Fibroblast of the conjunctiva (primary cell): ENCODE measurements at regions not wholly inside any gene's neighbourhood (a gene's known extent, or its start where the extent isn't known, plus 50 kb on each side); places are given as distances from the start of the nearest gene placed in this dataset.
"Not testable (repeated sequence)": the region's sequence is repeated elsewhere in the genome, so short reads cannot be mapped to it uniquely, and the experiment has no call there.

Experiments
- DNase-seq: peaks from one replicate; pipeline ENCODE4 v3.0.0-alpha.2; 2010; ENCODE audit warnings: low read depth

DNA sequence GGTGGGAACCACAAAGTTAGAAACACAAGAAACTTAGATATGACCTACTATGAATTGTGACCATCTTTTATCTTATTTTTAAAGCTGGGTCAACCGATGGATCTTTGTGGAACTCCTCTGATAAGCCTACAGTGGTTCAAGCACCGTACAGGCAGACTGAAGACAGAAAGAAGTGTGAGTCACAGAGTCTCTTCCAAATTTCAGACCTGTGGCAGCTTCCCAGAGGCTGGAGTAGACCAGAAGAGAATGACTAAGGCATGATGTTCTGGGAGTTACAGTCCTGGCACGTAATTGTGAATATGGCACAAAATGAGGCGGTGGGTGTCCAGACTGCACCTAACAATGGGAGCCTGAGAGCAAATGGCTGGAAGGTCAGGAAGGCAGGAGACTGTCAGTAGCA is 70.0 kb downstream of the LMO4 start:
- no peak for DNase-seq

DNA sequence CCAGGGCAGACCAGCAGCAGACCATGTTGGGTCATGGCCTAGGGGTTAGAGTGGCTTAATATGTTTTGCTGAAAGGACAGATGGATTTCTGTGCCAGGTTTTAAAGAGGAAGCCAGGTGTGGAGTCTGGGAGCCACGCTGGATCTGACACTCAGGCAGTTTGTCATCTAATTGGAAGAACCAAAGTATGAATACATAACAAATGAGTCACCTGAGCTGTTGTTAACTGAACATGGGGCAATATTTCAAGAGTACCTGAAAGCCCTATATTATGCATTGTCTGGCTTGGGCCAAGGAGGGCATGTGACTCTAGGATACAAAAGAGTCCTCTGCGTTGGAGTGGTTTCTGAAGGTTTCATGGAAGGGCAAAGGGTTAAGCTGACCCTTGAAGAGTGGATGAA is 70.6 kb downstream of the LMO4 start:
- no peak for DNase-seq

DNA sequence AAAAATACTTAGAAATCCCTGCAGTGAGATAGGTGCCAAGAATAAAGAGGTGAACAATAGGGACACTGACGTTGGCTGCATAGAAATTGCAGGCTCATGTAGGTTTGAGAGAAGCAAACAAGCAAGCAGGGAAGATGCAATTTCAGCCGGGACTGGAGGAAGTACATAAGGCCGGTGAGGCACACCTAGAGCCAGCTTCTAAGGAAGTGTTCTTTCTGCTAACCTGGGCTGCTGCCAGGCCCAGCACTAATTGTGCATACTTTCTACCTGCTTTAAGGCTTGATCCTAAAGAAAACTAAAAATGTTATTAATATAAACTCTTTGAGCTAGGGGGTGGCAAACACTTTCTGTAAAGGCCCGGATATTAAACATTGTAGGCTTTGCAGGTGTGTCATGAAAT is 71.0 kb downstream of the LMO4 start:
- no peak for DNase-seq

DNA sequence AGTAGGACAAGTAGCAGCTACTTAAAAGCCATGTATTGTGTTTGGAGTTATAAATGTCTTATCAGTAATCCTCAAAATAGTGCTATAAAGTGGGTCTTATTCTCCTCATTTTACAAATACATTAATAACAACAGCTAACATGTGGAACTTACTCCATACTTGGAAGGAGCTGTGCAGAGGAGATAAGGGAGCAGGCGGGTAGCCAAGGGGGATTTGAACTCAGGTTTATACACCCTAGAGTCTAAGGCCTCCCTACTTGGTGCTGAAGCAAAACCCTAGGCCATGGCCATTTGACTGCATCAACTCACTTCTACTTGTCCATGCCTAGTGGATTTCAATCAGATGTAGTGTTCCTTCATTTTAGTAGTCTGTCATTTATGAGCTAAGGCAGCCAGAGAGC is 72.1 kb downstream of the LMO4 start:
- no peak for DNase-seq

DNA sequence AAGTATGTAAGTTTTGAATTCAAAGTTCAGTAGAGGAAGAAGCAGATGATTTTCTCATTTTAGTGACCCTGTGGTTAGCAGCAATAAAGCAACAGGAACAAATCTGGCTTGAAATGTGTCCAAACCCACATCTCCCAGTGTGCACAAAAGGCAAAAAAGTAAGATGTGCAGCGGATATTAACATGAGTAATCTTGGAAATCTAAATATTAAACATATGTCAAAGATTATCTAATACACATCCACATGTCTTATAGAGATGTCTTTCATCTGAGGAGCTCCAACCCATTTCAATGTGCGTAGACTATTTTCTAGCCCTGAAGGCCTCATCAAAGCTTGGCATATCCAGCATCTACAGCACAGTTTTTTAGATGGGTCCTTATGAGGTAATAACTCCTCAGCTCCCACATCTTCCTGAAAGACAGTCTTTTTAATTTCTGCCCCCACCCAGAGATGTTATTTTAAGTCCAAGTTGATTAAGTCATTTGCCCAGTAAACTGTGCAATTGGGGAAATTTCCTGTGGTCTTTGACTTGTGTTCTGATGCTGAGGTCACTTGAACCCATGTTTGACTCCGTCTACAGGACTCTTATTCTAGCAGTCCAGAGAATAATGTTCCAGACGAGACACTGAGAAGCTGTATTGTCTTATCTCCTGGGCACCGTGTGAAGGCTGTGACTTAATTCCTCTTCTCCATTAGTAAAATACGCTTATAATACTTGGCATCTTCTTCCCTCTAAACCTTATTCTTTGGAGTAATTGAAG is 73.7 kb downstream of the LMO4 start:
- peak; percentile 77 for DNase-seq

DNA sequence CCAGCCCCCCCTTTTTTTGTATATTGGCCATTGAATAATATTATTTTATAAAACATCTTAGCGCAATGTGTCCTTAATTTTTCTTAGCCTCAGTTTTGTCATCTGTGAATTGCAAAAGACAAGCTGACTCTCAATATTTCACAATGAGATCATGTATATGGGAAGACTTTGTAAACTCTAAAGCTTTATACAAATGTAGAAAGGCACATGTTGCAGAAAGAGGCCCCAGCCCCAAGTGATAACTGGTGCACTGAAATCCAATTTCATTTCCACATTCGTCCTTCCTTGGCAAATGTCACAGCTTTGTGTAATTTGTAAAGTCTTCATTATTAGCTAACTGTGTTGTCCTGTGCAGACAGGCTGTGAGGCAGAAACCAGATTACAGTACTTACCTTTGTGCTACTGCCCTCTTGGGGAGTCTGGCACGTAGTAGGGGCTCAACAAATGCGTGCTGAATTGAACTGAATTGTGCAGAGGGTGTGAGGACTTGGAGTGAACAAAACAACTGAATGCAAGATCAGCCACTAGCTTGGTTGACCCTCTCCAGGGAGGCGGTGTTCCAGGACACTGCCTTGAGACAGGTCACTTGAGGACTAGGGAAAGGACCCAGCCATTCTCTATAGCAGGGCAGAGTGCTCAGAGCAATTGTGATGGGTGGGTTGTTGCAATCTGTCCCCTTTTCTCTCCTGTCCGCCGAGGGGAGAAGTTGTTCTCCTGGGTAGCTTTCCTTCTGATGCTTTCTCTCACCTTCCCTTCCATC is 74.6 kb downstream of the LMO4 start:
- DNase-seq = no peak

DNA sequence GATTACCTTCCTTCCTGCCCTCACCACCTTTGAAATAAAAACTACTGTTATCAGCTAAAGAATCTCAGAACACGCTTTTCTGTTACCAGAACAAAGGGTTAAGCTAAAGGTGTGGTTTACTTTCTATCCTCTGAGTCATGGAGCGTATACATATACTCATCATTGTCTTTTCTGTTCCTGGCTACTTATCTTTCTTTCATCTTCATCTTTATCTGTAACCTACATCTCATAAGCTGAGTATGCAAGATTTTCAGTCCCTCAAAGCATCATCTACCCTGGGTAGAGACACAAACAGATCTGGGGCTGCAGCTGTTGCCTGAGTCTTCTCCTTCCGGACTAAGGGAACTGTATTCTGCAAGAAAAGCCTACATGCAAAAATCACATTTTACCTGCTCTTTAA is 75.6 kb downstream of the LMO4 start:
- no peak for DNase-seq

DNA sequence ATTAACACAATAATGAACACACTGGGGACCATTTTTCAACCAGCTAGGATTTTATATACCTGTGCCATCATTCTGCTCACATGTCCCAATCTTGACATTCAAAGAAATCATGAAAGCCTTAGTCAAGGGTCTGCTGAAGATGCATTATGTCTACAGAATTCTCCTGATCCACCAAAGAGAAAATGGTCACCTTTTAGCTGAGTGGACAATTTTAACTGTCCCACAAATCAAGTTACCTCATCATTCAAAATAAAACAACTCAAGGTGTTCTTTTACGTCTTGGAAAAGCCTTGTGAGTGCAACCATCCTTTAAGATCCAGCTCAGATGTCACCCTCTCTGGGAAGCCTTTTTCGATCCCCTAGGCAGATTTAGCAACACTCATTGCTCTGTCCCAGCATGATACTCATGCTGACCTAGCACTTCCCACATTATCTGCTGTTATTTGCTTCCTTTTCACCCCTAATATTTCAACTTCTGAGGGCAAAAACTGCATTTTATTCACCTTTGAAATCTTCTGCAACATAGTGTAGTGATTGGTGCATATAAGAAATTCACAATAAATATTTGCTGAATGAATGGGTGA is 80.1 kb downstream of the LMO4 start:
- DNase-seq = no peak

DNA sequence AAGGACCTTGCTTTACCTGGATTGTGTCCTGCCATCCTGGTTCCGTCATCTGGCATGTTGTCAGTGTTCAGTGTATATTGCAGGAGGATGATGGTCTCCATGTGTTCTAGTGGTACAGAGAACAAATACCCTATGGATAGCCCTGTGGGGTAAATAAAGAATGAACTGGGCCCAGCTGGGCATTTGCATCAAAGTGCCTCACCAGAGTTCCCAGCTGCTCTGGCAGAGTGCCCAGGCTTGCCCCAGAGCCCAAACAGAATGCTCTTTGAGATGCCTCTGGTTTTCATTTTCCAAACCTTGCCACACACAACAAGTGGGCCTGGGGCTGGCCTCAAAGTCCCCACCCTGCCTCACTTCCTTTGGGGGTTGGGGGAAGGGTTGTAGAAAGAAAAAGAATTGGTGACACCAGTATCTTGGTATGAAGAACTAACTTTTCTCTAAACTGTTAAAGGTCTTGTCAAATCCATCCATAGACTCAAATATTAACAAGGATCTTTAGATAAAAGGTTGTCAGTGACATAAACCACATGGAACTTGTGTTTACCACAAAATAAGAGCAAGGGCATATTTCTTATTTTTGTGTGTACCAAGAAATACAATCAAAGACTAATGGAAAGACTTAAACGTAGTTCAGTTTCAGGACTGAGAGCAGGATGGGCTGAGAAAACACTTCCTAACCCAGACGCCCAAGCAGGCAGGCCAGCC is 82.2 kb downstream of the LMO4 start:
- DNase-seq = no peak

DNA sequence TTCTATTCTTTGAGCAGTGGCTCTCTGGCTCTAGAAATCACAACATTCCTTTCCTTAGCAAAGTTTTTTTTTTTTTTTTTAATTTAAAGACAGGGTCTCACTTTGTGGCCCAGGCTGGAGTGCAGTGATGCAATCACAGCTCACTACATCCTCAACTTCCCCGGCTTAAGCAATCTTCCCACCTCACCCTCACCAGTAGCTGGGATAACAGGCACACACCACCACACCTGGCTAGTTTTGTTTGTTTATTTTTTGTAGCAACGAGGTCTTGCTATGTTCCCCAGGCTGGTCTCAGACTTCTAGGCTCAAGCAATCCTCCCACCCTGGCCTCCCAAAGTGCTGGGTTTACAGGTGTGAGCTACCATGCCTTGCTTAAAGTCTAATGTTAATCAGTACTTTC is 85.2 kb downstream of the LMO4 start:
- not testable (repeated sequence) for DNase-seq

DNA sequence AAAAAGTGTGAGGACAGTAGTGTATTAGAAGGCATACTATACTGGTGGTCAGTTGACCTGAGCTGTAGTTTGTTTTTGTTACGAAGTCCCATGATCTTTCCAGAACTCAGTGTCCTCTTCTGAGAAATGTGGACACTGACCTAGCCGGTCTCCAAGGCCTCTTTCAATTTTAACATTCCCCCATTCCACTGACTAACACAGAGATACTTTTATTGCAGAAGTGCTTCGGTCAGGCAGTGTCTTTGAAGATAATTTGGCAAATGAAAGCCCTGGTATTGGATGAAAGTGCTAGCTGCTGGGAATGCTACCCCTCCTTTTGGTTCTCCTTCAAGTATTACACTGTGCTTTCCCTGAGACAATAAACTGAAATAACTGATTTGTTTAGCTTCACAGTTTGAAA is 89.4 kb downstream of the LMO4 start:
- no peak for DNase-seq

DNA sequence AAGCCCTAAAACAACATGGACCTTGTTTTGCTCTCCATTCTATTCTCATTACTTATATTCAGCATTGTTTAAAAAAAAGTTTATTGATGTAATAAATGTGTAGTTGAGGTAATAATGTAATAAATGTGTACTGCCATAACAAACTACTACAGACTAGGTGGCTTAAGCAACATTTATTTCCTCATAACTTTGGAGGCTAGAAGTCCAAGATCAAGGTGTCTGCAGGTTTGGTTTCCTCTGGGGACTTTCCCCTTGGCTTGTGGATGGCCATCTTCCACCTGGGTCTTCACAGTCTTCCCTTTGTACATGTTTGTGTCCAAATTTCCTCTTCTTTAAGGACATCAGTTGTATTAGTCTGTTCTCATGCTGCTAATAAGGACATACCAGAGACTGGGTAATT is 93.1 kb downstream of the LMO4 start:
- DNase-seq = no peak

DNA sequence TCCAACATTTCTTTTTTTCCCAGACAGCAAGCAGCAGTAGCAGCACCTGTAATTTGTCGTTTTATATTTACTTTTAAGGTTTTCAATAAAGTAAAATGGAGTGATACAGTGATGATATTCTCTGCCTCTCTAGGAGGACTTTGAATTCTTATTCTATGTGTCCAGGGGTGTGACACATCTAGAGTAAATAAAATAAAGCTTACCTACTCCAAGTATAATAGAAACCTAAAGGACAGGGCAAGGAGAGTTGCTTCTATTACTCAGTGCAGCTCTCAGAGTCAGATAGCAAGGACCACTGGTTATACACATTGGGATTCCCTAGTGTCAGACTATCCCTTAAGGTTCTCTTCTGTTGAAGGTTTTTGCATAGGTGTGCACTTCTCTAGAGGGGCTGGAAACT is 95.9 kb downstream of the LMO4 start:
- no peak for DNase-seq

DNA sequence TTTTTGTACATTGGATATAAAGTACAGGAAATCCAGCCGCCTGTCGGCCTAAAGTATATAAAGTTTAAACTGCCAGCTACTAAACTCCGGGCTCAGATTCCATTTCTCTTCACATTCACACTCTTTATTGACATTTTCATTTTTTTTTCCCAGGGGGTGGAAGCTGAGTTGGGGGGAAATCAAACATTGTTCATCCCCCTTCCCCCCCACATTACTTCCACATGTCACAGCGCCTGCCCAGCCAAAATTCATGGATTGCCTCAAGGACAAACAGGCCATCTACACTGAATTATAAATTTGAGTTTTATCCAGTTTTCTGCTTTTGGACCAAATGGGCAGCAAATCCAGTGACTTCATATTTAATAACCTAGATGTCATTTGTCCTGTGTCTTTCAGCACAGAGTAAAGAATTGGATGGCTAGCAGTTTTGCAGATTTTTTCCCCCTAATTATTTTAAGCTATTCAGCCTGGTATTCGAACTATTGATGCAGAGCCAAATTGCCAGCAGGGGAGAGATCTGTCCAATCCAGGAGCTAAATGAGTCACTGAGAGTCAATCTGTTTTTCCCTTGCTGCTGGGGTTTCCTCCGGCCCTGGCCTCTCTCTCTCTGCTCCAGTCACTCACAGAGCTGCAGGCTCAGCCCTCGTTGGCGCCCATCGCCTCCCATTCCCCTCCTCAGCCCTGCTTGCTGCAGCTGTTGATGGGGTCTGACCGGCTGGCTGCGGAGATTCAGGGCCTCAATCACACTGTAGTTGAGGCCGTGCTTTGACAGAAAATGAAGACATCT is 98.0 kb downstream of the LMO4 start:
- no peak for DNase-seq

DNA sequence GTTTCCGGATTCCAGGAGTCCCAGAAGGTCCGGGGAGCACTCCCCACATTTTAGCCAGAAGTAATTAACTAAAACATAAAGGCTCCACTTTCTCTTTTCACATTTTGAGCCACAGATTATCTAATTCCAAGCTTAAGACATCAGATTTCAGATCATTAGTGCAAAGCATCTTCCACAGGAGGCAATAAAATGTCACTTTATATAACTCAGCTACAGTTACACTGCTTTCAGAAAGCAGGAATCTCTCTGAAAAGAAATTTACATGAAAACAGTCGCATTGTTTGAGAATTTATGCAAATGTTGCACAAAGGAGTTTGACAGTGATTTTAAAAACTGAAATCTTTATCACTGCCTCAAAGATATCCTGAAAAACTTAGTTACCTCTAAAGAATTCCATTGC is 99.7 kb downstream of the LMO4 start:
- DNase-seq = no peak

DNA sequence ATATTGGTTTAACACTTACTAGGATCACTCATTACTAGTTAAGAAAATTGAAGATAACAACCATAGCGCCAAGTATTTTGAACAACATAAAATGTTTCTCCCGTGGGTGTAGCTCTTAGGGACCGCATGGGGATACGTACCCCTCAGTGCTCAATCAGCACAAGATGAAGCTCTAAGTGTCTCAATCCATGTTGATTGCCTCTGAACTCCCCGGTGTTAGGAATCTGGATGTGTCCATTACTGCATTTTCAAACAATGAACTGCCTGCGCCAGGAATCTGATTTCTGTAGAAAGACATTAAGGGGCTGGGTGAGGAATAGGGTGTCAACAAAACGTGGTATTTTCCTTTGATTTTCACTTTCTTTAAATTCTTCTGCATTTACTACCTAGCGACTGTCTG is 100.2 kb downstream of the LMO4 start:
- no peak for DNase-seq

DNA sequence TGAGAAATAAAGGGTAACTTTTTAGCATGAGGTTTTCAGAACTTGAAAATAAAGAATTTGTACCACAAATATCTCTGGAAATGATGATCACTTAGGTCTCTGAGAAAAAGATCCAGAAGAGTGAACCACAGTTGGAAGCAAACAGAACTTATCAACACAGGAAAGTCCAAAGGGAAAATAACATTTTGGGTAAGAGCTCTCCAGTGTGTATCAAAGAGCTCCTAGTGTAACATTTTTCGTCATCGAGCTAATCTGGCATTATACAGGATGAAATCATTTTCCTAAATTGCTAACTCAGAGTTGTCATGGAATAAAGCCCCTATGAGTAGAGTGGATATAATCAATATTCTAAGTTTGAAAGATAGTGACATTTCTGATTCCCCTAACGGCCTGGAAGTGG is 104.0 kb downstream of the LMO4 start:
- no peak for DNase-seq

DNA sequence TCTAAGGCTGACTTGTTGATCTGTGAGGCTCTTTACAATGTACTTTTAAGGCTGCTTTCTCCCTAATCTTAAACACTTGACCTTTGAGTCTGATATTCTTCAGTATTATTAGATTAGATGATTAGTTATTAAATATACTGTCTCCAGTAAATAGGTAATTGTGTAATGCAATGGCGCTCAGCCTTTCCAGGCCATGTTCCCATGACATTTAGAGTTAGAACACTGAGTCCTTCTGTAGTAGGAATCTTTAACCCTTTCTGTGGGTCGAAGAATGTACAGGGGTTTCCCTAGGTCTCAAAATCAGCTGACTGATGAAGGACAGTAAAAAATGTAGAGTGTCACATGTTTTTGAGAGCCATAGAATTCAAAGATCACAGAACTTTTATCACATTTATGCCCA is 104.4 kb downstream of the LMO4 start:
- not testable (repeated sequence) for DNase-seq

DNA sequence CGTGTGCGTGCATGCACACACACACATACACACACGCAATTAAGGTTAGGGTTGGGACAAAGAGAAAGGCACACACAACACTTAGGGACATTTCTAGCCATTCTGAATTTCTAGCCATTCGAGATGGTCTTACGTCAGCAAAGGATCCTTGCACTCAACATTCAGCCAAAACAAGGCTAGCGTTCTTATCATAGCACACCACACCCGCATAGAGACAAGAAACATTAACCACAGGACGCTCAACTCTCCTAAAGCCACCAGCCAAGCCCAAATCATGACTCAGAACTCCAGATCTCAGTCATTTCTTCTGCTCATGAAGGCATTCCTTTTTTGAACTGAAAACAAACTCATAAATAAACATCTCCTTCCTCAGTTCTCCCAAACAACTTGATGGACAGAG is 106.8 kb downstream of the LMO4 start:
- no peak for DNase-seq

DNA sequence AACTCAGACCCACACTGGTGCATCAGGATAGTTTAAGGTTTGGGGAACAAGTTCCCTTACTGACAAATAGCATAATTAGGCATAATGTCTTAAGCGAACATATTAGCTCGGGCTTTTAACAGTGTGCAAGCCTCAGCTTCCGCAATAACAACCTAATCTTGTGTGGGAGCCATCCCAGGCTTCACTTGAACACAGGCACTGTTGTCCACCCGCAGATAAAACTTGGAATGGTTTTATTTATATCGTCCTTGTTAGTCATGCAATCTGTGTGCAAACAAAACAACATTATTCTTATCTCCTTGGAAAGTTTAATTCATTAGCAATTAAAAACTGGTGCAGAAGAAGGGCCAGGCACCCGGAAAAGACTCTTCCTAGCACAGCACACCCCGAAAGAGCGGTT is 107.4 kb downstream of the LMO4 start:
- DNase-seq = not testable (repeated sequence)

DNA sequence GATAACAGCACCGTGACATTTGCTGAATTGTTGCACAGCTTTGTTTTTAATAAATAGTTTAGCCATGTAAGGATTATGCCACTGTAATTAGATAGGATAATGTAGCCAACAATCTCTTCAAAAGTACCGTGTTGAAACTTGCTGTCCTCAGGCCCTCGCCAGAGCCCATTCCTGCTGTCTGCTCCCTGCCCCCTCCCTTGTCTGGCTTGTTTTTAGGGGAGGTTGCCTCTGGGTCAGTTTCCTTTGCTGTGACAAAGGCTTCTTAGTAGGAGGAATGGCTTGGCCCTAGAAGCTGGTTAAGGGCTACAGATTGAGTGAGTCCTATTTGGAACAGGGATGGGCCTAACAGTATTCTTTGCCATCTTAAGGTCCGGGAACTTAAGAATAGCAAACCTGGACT is 107.9 kb downstream of the LMO4 start:
- no peak for DNase-seq
